SH-SY5Y (cell line): ENCODE measurements at regions not wholly inside any gene's neighbourhood (a gene's known extent, or its start where the extent isn't known, plus 50 kb on each side); places are given as distances from the start of the nearest gene placed in this dataset.

ENCODE experiments used
- GATA2 ChIP-seq: IDR thresholded peaks from 2 replicates; pipeline ENCODE4 v1.6.1; 2011; ENCODE audit warnings: mild to moderate bottlenecking, low read depth, low read length
- GATA3 ChIP-seq: IDR thresholded peaks from 2 replicates; pipeline ENCODE4 v1.6.1; 2011; ENCODE audit warnings: low read depth, mild to moderate bottlenecking, low read length, moderate library complexity

GRCh38 chr14:98900236-98900635 is 371.8 kb downstream of the BCL11B start:
- TF ChIP-seq GATA3 (no peak), GATA2 (no peak)
